IMR-90 (cell line): ENCODE measurements at regions not wholly inside any gene's neighbourhood (a gene's known extent, or its start where the extent isn't known, plus 50 kb on each side); places are given as distances from the start of the nearest gene placed in this dataset.

Experiments used
- CTCF ChIP-seq: conservative IDR thresholded peaks from 2 replicates; pipeline ENCODE4 v1.5.1; 2012; ENCODE audit warnings: mild to moderate bottlenecking, low read depth, low read length, improper control_type of control experiment
- POLR2A ChIP-seq: IDR thresholded peaks from 2 replicates; pipeline ENCODE4 v1.6.1; 2012; ENCODE audit warnings: mild to moderate bottlenecking, low read depth, low read length
- RAD21 ChIP-seq: IDR thresholded peaks from 2 replicates; pipeline ENCODE4 v1.6.1; 2012; ENCODE audit warnings: low read length, improper control_type of control experiment
- RCOR1 ChIP-seq: IDR thresholded peaks from 2 replicates; pipeline ENCODE4 v1.6.1; 2012; ENCODE audit warnings: mild to moderate bottlenecking, low read length, improper control_type of control experiment; ENCODE audit not compliant: insufficient replicate concordance
- RFX5 ChIP-seq: IDR thresholded peaks from 2 replicates; pipeline ENCODE4 v1.8.0; 2012; ENCODE audit warnings: low read depth, mild to moderate bottlenecking, low read length, moderate library complexity

- TF ChIP-seq RCOR1 (no peak), CTCF (no peak), POLR2A (no peak), RFX5 (no peak), RAD21 (no peak)
Observed at GRCh38 chr11:12606597-12606996, 67.6 kb upstream of the TEAD1 start.
